H1 (cell line): ENCODE measurements at regions not wholly inside any gene's neighbourhood (a gene's known extent, or its start where the extent isn't known, plus 50 kb on each side); places are given as distances from the start of the nearest gene placed in this dataset.

Experiments used
- CTCF ChIA-PET: fragments of 300-600 bp; sonication (Branson Sonifier 250); formaldehyde crosslinking; loops from one replicate; lab custom pipeline; 2021; ENCODE audit not compliant: partially characterized antibody; lab: Charles Lee
- POLR2A ChIA-PET: fragments of 300-600 bp; sonication (Branson Sonifier 250); formaldehyde crosslinking; loops from one replicate; lab custom pipeline; 2021; ENCODE audit warnings: inconsistent platforms; ENCODE audit not compliant: partially characterized antibody; lab: Charles Lee
- DNase-seq, 2 experiments: peaks; one replicate each; pipeline versions ENCODE4 v3.0.0 to v3.0.0-alpha.2; 2010 to 2022; ENCODE audit warnings: low spot score in 2 of 2, low read depth in 1 of 2, mixed read lengths in 1 of 2
- FAIRE-seq: peaks from 2 replicates; lab custom pipeline; 2011; peaks lifted over from hg19 to GRCh38; lab: Jason Lieb, UNC
- H2AFZ ChIP-seq: 2 replicates; pipeline ENCODE4 v1.8.1; 2012; ENCODE audit warnings: low read length, inconsistent platforms
- H2AK5ac ChIP-seq: 2 replicates; pipeline ENCODE4 v1.6.1; 2013; ENCODE audit warnings: low read depth, low read length
- H2BK120ac ChIP-seq: replicated peaks from 2 replicates; pipeline ENCODE3; 2013; ENCODE audit warnings: low read depth, low read length, inconsistent platforms
- H2BK12ac ChIP-seq: 2 replicates; pipeline ENCODE4 v1.6.1; 2013; ENCODE audit warnings: low read depth, low read length
- H2BK15ac ChIP-seq: 2 replicates; pipeline ENCODE4 v1.6.1; 2013; ENCODE audit warnings: low read length
- H2BK20ac ChIP-seq: 2 replicates; pipeline ENCODE4 v1.6.1; 2013; ENCODE audit warnings: low read length
- H2BK5ac ChIP-seq: 2 replicates; pipeline ENCODE4 v1.6.1; 2013; ENCODE audit warnings: low read depth, low read length
- H3K14ac ChIP-seq: 2 replicates; pipeline ENCODE4 v1.6.1; 2013; ENCODE audit warnings: inconsistent platforms; ENCODE audit not compliant: insufficient read length
- H3K18ac ChIP-seq: 2 replicates; pipeline ENCODE4 v1.6.1; 2013; ENCODE audit warnings: low read length; ENCODE audit errors: extremely low read depth
- H3K23ac ChIP-seq: 2 replicates; pipeline ENCODE4 v1.6.1; 2013; ENCODE audit warnings: inconsistent platforms; ENCODE audit not compliant: insufficient read length
- H3K23me2 ChIP-seq: 2 replicates; pipeline ENCODE4 v1.6.1; 2013; ENCODE audit warnings: low read depth, low read length
- H3K27ac ChIP-seq: 2 replicates; pipeline ENCODE4 v1.6.1; 2011; ENCODE audit warnings: low read depth, low read length, inconsistent platforms
- H3K27me3 ChIP-seq, 4 experiments: replicated peaks in 1 of 4; 1 replicate in 1 of 4; 2 replicates in 3 of 4; pipeline versions ENCODE4 v1.6.1 to v1.8.1; 2011 to 2013; ENCODE audit warnings: low read length in 3 of 4, mild to moderate bottlenecking in 3 of 4, inconsistent platforms in 2 of 4, mixed read lengths in 2 of 4, moderate library complexity in 1 of 4; ENCODE audit not compliant: control insufficient read depth in 3 of 4, insufficient read depth in 3 of 4; ENCODE audit errors: extremely low read depth in 1 of 4
- H3K36me3 ChIP-seq, 4 experiments: 2 replicates each; pipeline versions ENCODE4 v1.6.1 to v1.8.1; 2011 to 2013; ENCODE audit warnings: mild to moderate bottlenecking in 4 of 4, low read length in 3 of 4, moderate library complexity in 2 of 4, control low read depth in 1 of 4, inconsistent platforms in 1 of 4; ENCODE audit not compliant: insufficient read depth in 4 of 4, control insufficient read depth in 2 of 4
- H3K4ac ChIP-seq: replicated peaks from 2 replicates; pipeline ENCODE3; 2013; ENCODE audit warnings: low read length, low read depth, mixed read lengths, inconsistent platforms; ENCODE audit not compliant: insufficient read length
- H3K4me1 ChIP-seq, 4 experiments: replicated peaks in 1 of 4; 1 replicate in 1 of 4; 2 replicates in 3 of 4; pipeline versions ENCODE4 v1.6.1 to v1.8.1; 2011 to 2013; ENCODE audit warnings: low read length in 3 of 4, inconsistent platforms in 2 of 4, mixed read lengths in 1 of 4; ENCODE audit not compliant: insufficient read depth in 4 of 4, control insufficient read depth in 3 of 4
- H3K4me2 ChIP-seq, 2 experiments: 2 replicates each; pipeline versions ENCODE4 v1.6.1 to v1.8.1; 2011 to 2013; ENCODE audit warnings: low read depth in 2 of 2, low read length in 2 of 2, control low read depth in 1 of 2, inconsistent platforms in 1 of 2, mild to moderate bottlenecking in 1 of 2; ENCODE audit not compliant: insufficient read depth in 1 of 2
- H3K4me3 ChIP-seq, 4 experiments: fragments of 200-600, 300-600 bp in 1 of 4; sonication (generic), shearing (Covaris generic), sonication (Bioruptor Twin) in 1 of 4; 2 replicates each; pipeline versions ENCODE4 v1.5.1 to v1.8.1; 2011 to 2016; ENCODE audit warnings: low read length in 4 of 4, low read depth in 3 of 4, control low read depth in 2 of 4, inconsistent platforms in 2 of 4, mild to moderate bottlenecking in 2 of 4, mixed read lengths in 1 of 4, moderate library complexity in 1 of 4; ENCODE audit not compliant: insufficient read depth in 2 of 4; ENCODE audit errors: extremely low read depth in 1 of 4
- H3K56ac ChIP-seq: replicated peaks from 2 replicates; pipeline ENCODE3; 2013; ENCODE audit warnings: low read depth, mild to moderate bottlenecking, mixed read lengths, low read length, inconsistent platforms; ENCODE audit not compliant: insufficient read length
- H3K79me1 ChIP-seq: 2 replicates; pipeline ENCODE4 v1.6.1; 2013; ENCODE audit warnings: low read depth, low read length, control low read depth
- H3K79me2 ChIP-seq, 2 experiments: 2 replicates each; pipeline versions ENCODE4 v1.6.1 to v1.8.1; 2012 to 2013; ENCODE audit warnings: low read length in 2 of 2, mild to moderate bottlenecking in 2 of 2, inconsistent platforms in 1 of 2; ENCODE audit not compliant: insufficient read depth in 2 of 2, control insufficient read depth in 1 of 2
- H3K9ac ChIP-seq, 4 experiments: replicated peaks in 1 of 4; 1 replicate in 1 of 4; 2 replicates in 3 of 4; pipeline versions ENCODE4 v1.6.1 to v1.8.1; 2011 to 2013; ENCODE audit warnings: low read depth in 3 of 4, low read length in 3 of 4, control low read depth in 2 of 4, mild to moderate bottlenecking in 2 of 4, moderate library complexity in 2 of 4, inconsistent platforms in 1 of 4; ENCODE audit errors: extremely low read depth in 1 of 4
- H3K9me3 ChIP-seq, 2 experiments: 2 replicates each; pipeline versions ENCODE4 v1.6.1 to v1.8.1; 2012 to 2013; ENCODE audit warnings: mild to moderate bottlenecking in 2 of 2, moderate library complexity in 2 of 2, control low read depth in 1 of 2, inconsistent platforms in 1 of 2, low read depth in 1 of 2, low read length in 1 of 2, mixed read lengths in 1 of 2; ENCODE audit not compliant: insufficient read depth in 2 of 2
- H4K20me1 ChIP-seq, 2 experiments: replicated peaks in 1 of 2; 2 replicates each; pipeline versions ENCODE3 to v1.8.1; 2011 to 2013; ENCODE audit warnings: inconsistent platforms in 2 of 2, low read length in 2 of 2, mild to moderate bottlenecking in 1 of 2; ENCODE audit not compliant: insufficient read depth in 2 of 2, control insufficient read depth in 1 of 2
- H4K5ac ChIP-seq: 2 replicates; pipeline ENCODE4 v1.6.1; 2013; ENCODE audit warnings: low read length, low read depth, mixed read lengths, inconsistent platforms; ENCODE audit not compliant: insufficient read length
- H4K8ac ChIP-seq: 2 replicates; pipeline ENCODE4 v1.8.0; 2013; ENCODE audit warnings: mild to moderate bottlenecking, moderate library complexity, low read length, inconsistent platforms; ENCODE audit not compliant: insufficient read depth; ENCODE audit errors: extremely low read depth
- H4K91ac ChIP-seq: replicated peaks from 2 replicates; pipeline ENCODE3; 2013; ENCODE audit warnings: low read length, mixed read lengths, inconsistent platforms; ENCODE audit not compliant: insufficient read length
- ASH2L ChIP-seq: fragments of 200-600, 300-600 bp; sonication (generic); IDR thresholded peaks from one replicate; pipeline ENCODE4 v1.7.1; 2017; ENCODE audit warnings: low read length
- CEBPB ChIP-seq: IDR thresholded peaks from 2 replicates; pipeline ENCODE4 v1.6.1; 2012; ENCODE audit warnings: low read depth, low read length
- CHD1 ChIP-seq: IDR thresholded peaks from 2 replicates; pipeline ENCODE4 v1.6.1; 2012; ENCODE audit warnings: low read depth, low read length, improper control_type of control experiment
- RNF2 ChIP-seq: fragments of 200-900, 300-1000 bp; sonication (generic); IDR thresholded peaks from 2 replicates; pipeline ENCODE4 v1.7.1; 2016; ENCODE audit warnings: borderline replicate concordance, low read depth, mild to moderate bottlenecking, antibody characterized with exemption, low read length; ENCODE audit not compliant: poor library complexity, severe bottlenecking; ENCODE audit errors: missing control alignments
- SIN3A ChIP-seq, 2 experiments: IDR thresholded peaks in 1 of 2; conservative IDR thresholded peaks in 1 of 2; 2 replicates each; pipeline ENCODE4 v1.6.1; 2011 to 2012; ENCODE audit warnings: low read length in 2 of 2, improper control_type of control experiment in 1 of 2, low read depth in 1 of 2, mild to moderate bottlenecking in 1 of 2
- TAF7 ChIP-seq: optimal IDR thresholded peaks from 2 replicates; pipeline ENCODE3; 2011; ENCODE audit warnings: low read depth, mild to moderate bottlenecking, inconsistent platforms, low read length, moderate library complexity, borderline replicate concordance
- TBP ChIP-seq: IDR thresholded peaks from 2 replicates; pipeline ENCODE4 v1.6.1; 2011; ENCODE audit warnings: low read depth, low read length, improper control_type of control experiment
- WGBS, 2 experiments: shearing (Covaris generic) in 1 of 2; methylation state at CpG; one replicate each; pipeline versions ENCODE4 v1.1.6 to v1.1.7; 2013 to 2015; ENCODE audit warnings: low lambda C conversion rate in 2 of 2, mixed read lengths in 2 of 2, inconsistent platforms in 1 of 2, low coverage in 1 of 2, missing lambda C conversion rate in 1 of 2; ENCODE audit not compliant: insufficient replicate concordance in 2 of 2, insufficient coverage in 1 of 2, insufficient read length in 1 of 2; ENCODE audit errors: extremely low coverage in 1 of 2, missing lambda C conversion rate in 1 of 2; 5-methylcytosine and 5-hydroxymethylcytosine counted together
- TF ChIP-seq, protein P1 (sequence below): IDR thresholded peaks from 2 replicates; pipeline ENCODE4 v1.6.1; 2011; ENCODE audit warnings: low read depth, mild to moderate bottlenecking, low read length; ENCODE audit not compliant: insufficient read depth
- TF ChIP-seq, protein P2 (sequence below): IDR thresholded peaks from 2 replicates; pipeline ENCODE4 v1.6.1; 2011; ENCODE audit warnings: low read length, improper control_type of control experiment

- H3K4me3 ChIP-seq = no peak overlapping the region
- no peak overlapping the region for H3K23ac ChIP-seq
- H4K20me1 ChIP-seq = no peaks in the 10 kb centered on the region
- H3K4me2 ChIP-seq = no peak overlapping the region
- H4K8ac ChIP-seq = no peak overlapping the region
- H2BK120ac ChIP-seq = no peak overlapping the region
- H3K79me2 ChIP-seq = no peaks in the 10 kb centered on the region
- no peak for TF ChIP-seq ASH2L
- TF ChIP-seq SIN3A (conservative IDR thresholded peaks at IDR 0.05 in 1 of 2, IDR thresholded peaks at IDR 0.05 in 1 of 2; ENCODE audit: low read depth in 1 of 2, low read length in 2 of 2) = no peak
- no peak for TF ChIP-seq CEBPB
- no peak for TF ChIP-seq CHD1
- TF ChIP-seq, protein P1, sequence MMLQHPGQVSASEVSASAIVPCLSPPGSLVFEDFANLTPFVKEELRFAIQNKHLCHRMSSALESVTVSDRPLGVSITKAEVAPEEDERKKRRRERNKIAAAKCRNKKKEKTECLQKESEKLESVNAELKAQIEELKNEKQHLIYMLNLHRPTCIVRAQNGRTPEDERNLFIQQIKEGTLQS = no peak
- TF ChIP-seq TAF7 = no peak
- TF ChIP-seq TBP = no peak
- TF ChIP-seq, protein P2, sequence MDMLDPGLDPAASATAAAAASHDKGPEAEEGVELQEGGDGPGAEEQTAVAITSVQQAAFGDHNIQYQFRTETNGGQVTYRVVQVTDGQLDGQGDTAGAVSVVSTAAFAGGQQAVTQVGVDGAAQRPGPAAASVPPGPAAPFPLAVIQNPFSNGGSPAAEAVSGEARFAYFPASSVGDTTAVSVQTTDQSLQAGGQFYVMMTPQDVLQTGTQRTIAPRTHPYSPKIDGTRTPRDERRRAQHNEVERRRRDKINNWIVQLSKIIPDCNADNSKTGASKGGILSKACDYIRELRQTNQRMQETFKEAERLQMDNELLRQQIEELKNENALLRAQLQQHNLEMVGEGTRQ = no peak
- TF ChIP-seq RNF2 = no peak
- WGBS, 2 experiments = 94% methylated on average over 4 of the region's 4 CpGs; no CpG with 5 or more reads in 1 of the 2 experiments
- no peak overlapping the region for H2BK12ac ChIP-seq
- H4K5ac ChIP-seq = no peak overlapping the region
- H3K79me1 ChIP-seq = no peaks in the 10 kb centered on the region
- FAIRE-seq (no peak), DNase-seq (no peak)
- no peaks in the 10 kb centered on the region for H3K27me3 ChIP-seq
- no peak overlapping the region for H2BK5ac ChIP-seq
- no peak overlapping the region for H2AK5ac ChIP-seq
- no peaks in the 10 kb centered on the region for H3K23me2 ChIP-seq
- H3K9me3 ChIP-seq = peaks cover 7 to 8% of the 10 kb centered on the region in 2 experiments
- H3K56ac ChIP-seq = no peak overlapping the region
- ChIA-PET CTCF (interaction anchor here (0.8 to 1.9 kb wide), 6 partner anchors 8 to 65 kb away, joined by 3 to 8 read pairs (median 4); no protein-coding TSS in a partner anchor), POLR2A (interaction anchor here (1.7 kb wide), 1 partner anchor 10 kb away, joined by 3 read pairs; no protein-coding TSS in a partner anchor)
- no peak overlapping the region for H2BK20ac ChIP-seq
- H2AFZ ChIP-seq = no peak overlapping the region
- no peak overlapping the region for H3K9ac ChIP-seq
- no peak overlapping the region for H4K91ac ChIP-seq
- H3K14ac ChIP-seq = no peak overlapping the region
- H3K27ac ChIP-seq = no peak overlapping the region
- no peak overlapping the region for H2BK15ac ChIP-seq
- no peak overlapping the region for H3K4ac ChIP-seq
- H3K4me1 ChIP-seq = peaks cover 0 to 6% (median 6%) of the 10 kb centered on the region in 4 experiments; a peak in 6 of 7 replicates
- no peaks in the 10 kb centered on the region for H3K36me3 ChIP-seq
- H3K18ac ChIP-seq = no peak overlapping the region
Measured at GRCh38 chr3:13168391-13168790, 95.2 kb upstream of the IQSEC1 start.
